AG20443 (cell line): ENCODE measurements at regions not wholly inside any gene's neighbourhood (a gene's known extent, or its start where the extent isn't known, plus 50 kb on each side); places are given as distances from the start of the nearest gene placed in this dataset.

ENCODE experiments used
- DNase-seq: peaks from one replicate; pipeline ENCODE4 v3.0.0; 2012; ENCODE audit warnings: low spot score, mixed read lengths

- DNase-seq = no peak
Observed at GRCh38 chr6:89028774-89029173, 51.8 kb upstream of the PNRC1 start.

- DNase-seq = no peak
Observed at GRCh38 chr6:89027756-89028155, 52.8 kb upstream of the PNRC1 start.

GRCh38 chr6:89026151-89026550 is 54.4 kb upstream of the PNRC1 start:
- no peak for DNase-seq

GRCh38 chr6:89025633-89026032 is 54.9 kb upstream of the PNRC1 start:
- DNase-seq = no peak

- no peak for DNase-seq
Observed at GRCh38 chr6:89024456-89024855, 56.1 kb upstream of the PNRC1 start.

GRCh38 chr6:89023591-89024441 is 56.7 kb upstream of the PNRC1 start:
- peak; percentile 10 for DNase-seq

GRCh38 chr6:89022798-89023197 is 57.8 kb upstream of the PNRC1 start:
- peak; percentile 39 for DNase-seq

- DNase-seq = no peak
Observed at GRCh38 chr6:89021629-89022028, 58.2 kb upstream of the RNGTT start.

- DNase-seq = no peak
Observed at GRCh38 chr6:89015971-89016370, 52.6 kb upstream of the RNGTT start.

GRCh38 chr6:89013438-89013837 is 50.0 kb upstream of the RNGTT start:
- no peak for DNase-seq
